MM.1S (cell line): ENCODE measurements at regions not wholly inside any gene's neighbourhood (a gene's known extent, or its start where the extent isn't known, plus 50 kb on each side); places are given as distances from the start of the nearest gene placed in this dataset.

Source experiments
- DNase-seq: peaks from one replicate; pipeline ENCODE4 v3.0.0-alpha.2; 2015
- H2AFZ ChIP-seq: fragments of 300-600 bp; sonication (generic); 2 replicates; pipeline ENCODE4 v1.6.0; 2016; ENCODE audit warnings: antibody characterized with exemption, low read length
- H3F3A ChIP-seq: fragments of 300-600 bp; sonication (generic); 2 replicates; pipeline ENCODE4 v1.6.1; 2016; ENCODE audit warnings: mild to moderate bottlenecking, antibody characterized with exemption, low read length, moderate library complexity, mixed read lengths; ENCODE audit not compliant: insufficient read depth
- H3K27ac ChIP-seq: fragments of 300-600 bp; sonication (generic); 2 replicates; pipeline ENCODE4 v1.5.1; 2016; ENCODE audit warnings: mild to moderate bottlenecking, low read length
- H3K27me3 ChIP-seq: fragments of 300-600 bp; sonication (generic); replicated peaks from 2 replicates; pipeline ENCODE4 v1.6.0; 2016; ENCODE audit warnings: low read length; ENCODE audit not compliant: insufficient read depth
- H3K36me3 ChIP-seq: fragments of 300-600 bp; sonication (generic); replicated peaks from 2 replicates; pipeline ENCODE4 v1.6.1; 2016; ENCODE audit warnings: mild to moderate bottlenecking, low read length, mixed read lengths; ENCODE audit not compliant: insufficient read depth
- H3K4me1 ChIP-seq: fragments of 300-600 bp; sonication (generic); 2 replicates; pipeline ENCODE4 v1.6.1; 2016; ENCODE audit warnings: low read length, mixed read lengths
- H3K4me2 ChIP-seq: fragments of 300-600 bp; sonication (generic); 2 replicates; pipeline ENCODE4 v1.6.0; 2016; ENCODE audit warnings: low read depth, low read length
- H3K4me3 ChIP-seq: fragments of 300-600 bp; sonication (generic); 2 replicates; pipeline ENCODE4 v1.5.1; 2016; ENCODE audit warnings: low read length, mixed read lengths
- H3K79me2 ChIP-seq: fragments of 300-600 bp; sonication (generic); 2 replicates; pipeline ENCODE4 v1.6.1; 2016; ENCODE audit warnings: mixed run types, low read length, mixed read lengths
- H3K9ac ChIP-seq: fragments of 300-600 bp; sonication (generic); 2 replicates; pipeline ENCODE4 v1.6.1; 2016; ENCODE audit warnings: low read length, mixed read lengths
- H3K9me2 ChIP-seq: fragments of 300-600 bp; sonication (generic); replicated peaks from 2 replicates; pipeline ENCODE4 v1.6.1; 2016; ENCODE audit warnings: mild to moderate bottlenecking, low read length, mixed read lengths; ENCODE audit not compliant: insufficient read depth
- H3K9me3 ChIP-seq: fragments of 300-600 bp; sonication (generic); replicated peaks from 2 replicates; pipeline ENCODE4 v1.6.1; 2016; ENCODE audit warnings: mild to moderate bottlenecking, low read length, mixed read lengths; ENCODE audit not compliant: insufficient read depth
- H4K20me1 ChIP-seq: fragments of 300-600 bp; sonication (generic); 2 replicates; pipeline ENCODE4 v1.6.1; 2016; ENCODE audit warnings: mild to moderate bottlenecking, low read length, moderate library complexity, mixed read lengths; ENCODE audit not compliant: insufficient read depth
- CTCF ChIP-seq: fragments of 300-600 bp; sonication (generic); IDR thresholded peaks from 2 replicates; pipeline ENCODE4 v1.5.1; 2016; ENCODE audit warnings: antibody characterized with exemption, low read length, mixed read lengths
- EZH2 ChIP-seq: fragments of 300-600 bp; sonication (generic); optimal IDR thresholded peaks from 2 replicates; pipeline ENCODE3; 2017; ENCODE audit warnings: low read depth, mild to moderate bottlenecking, antibody characterized with exemption, low read length, mixed read lengths
- EZH2phosphoT487 ChIP-seq: fragments of 300-600 bp; sonication (generic); IDR thresholded peaks from 2 replicates; pipeline ENCODE4 v1.6.1; 2018; ENCODE audit warnings: antibody characterized with exemption, low read length

- Histone ChIP-seq H3K9me3 (no peaks in the 10 kb centered on the region), H3K9ac (no peak overlapping the region), H3K4me3 (no peak overlapping the region), H3K4me2 (no peak overlapping the region), H2AFZ (no peak overlapping the region), H3K4me1 (no peaks in the 10 kb centered on the region), H3K9me2 (no peaks in the 10 kb centered on the region), H3K27ac (no peak overlapping the region), H3K79me2 (no peaks in the 10 kb centered on the region), H3K36me3 (no peaks in the 10 kb centered on the region), H4K20me1 (no peaks in the 10 kb centered on the region), H3K27me3 (no peaks in the 10 kb centered on the region), H3F3A (no peaks in the 10 kb centered on the region)
- TF ChIP-seq EZH2phosphoT487 (no peak), EZH2 (no peak), CTCF (no peak)
- no peak for DNase-seq
Observed at GRCh38 chr3:107986505-107986904, 104.3 kb downstream of the CD47 start.

GRCh38 chr3:107985496-107985895 is 105.3 kb downstream of the CD47 start:
- no peak overlapping the region for H3K27ac ChIP-seq

GRCh38 chr3:107983247-107983646 is 107.6 kb downstream of the CD47 start:
- no peaks in the 10 kb centered on the region for H3K27me3 ChIP-seq
- H3K4me1 ChIP-seq = no peaks in the 10 kb centered on the region
- H4K20me1 ChIP-seq = no peaks in the 10 kb centered on the region
- no peak overlapping the region for H3K4me3 ChIP-seq
- DNase-seq = no peak
- TF ChIP-seq EZH2 (no peak), CTCF (no peak), EZH2phosphoT487 (no peak)
- H3K9me2 ChIP-seq = no peaks in the 10 kb centered on the region
- no peaks in the 10 kb centered on the region for H3K9me3 ChIP-seq
- H3F3A ChIP-seq = no peaks in the 10 kb centered on the region
- no peaks in the 10 kb centered on the region for H3K36me3 ChIP-seq
- H3K4me2 ChIP-seq = no peak overlapping the region
- H3K9ac ChIP-seq = no peak overlapping the region
- H2AFZ ChIP-seq = no peak overlapping the region
- no peaks in the 10 kb centered on the region for H3K79me2 ChIP-seq
- H3K27ac ChIP-seq = no peak overlapping the region

More at GRCh38 chr3:107985496-107985895, 105.3 kb downstream of the CD47 start:
- H3K4me1 ChIP-seq = no peaks in the 10 kb centered on the region
- DNase-seq = no peak
- H4K20me1 ChIP-seq = no peaks in the 10 kb centered on the region
- H3K9me2 ChIP-seq = no peaks in the 10 kb centered on the region
- H3K4me2 ChIP-seq = no peak overlapping the region
- no peaks in the 10 kb centered on the region for H3K9me3 ChIP-seq
- no peak overlapping the region for H2AFZ ChIP-seq
- H3F3A ChIP-seq = no peaks in the 10 kb centered on the region
- no peaks in the 10 kb centered on the region for H3K79me2 ChIP-seq
- H3K36me3 ChIP-seq = no peaks in the 10 kb centered on the region
- H3K4me3 ChIP-seq = no peak overlapping the region
- TF ChIP-seq EZH2phosphoT487 (no peak), EZH2 (no peak), CTCF (no peak)
- no peak overlapping the region for H3K9ac ChIP-seq
- H3K27me3 ChIP-seq = no peaks in the 10 kb centered on the region
